Posterior vena cava (tissue), 2 donors: ENCODE measurements at regions not wholly inside any gene's neighbourhood (a gene's known extent, or its start where the extent isn't known, plus 50 kb on each side); places are given as distances from the start of the nearest gene placed in this dataset.

Experiments used
- DNase-seq: peaks from one replicate; pipeline ENCODE4 v3.0.0-alpha.2; 2020; ENCODE audit warnings: low spot score
- intact Hi-C, 2 donors: fragments of 100-400 bp; cut with DNase I; formaldehyde crosslinking; loops; one replicate each; pipeline versions ENCODE4 v1.14.1 to v1.14.2; 2022 to 2023
- donor health status: DM: yes; HTN: yes; CAD: no.
- donor health status: DM: yes; HTN: yes; CAD: no.

DNA sequence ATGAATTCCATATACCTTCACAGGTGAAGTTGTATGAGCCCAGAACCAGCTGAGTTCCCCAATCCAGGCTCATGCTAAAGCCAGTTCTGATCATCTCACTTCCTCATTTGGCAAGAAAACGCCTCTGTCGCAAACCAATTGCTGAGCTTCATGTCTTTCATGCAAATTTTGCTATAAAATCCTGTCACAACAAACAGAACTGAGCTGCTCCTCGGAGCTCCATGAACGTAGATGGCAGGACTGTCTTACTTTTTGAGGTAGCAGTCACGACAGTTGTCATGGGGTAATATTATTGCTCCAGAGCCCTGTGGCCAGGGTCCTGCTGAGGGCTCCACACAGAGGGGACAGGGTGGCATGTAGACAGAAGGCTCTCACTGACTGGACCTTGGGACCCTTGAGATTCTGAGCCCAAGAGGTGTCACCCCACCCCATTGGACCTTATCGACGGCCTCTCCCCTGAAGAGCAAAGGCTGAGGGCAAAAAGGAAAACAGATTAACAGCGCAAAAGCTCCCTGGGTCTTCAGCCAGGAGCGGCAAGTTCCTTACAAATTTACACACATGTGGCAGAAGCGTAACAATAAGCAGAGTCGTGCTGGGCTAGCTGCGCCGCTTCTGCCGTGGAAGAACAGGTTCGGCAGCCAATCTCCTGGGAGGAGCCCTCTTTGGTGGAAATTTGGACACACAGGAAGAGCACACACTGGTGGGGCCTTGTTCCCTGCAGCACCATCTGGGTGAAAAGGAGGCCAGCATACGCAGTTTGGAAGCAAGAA is 249.2 kb downstream of the OPA1 start:
- DNase-seq, result no peak

DNA sequence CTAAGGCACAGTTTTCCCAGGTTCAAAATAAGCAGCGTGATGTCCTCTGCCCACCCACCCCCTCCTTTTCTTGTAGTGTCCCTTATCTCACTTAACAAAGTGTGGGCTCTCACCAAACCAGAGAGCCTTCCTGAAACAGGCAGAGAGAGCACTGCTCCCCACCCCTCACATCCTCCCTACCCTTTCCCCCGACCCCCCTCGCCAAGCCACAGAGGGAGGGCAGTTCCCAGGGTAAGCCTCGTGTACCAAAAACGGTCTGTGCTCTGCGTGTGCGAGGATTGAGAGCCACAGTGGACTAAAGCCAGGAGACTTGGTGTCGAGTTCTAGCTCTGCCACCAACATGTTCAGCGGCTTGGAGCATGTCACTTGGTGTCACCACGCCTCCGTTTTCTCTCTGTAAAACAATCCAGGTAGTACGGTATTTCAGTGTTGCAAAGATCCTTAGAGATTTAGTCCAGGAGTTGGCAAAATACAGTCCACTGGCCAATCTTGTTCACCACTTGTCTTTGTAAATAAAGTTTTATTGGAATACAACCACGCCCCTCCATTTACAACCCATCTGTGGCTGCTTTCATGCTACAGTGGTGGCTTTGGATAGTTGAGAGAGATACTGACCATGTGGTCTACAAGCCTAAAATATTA is 249.9 kb downstream of the OPA1 start:
- intact Hi-C loops, result no loop called here
- no peak for DNase-seq

More for the DNA sequence above, 249.2 kb downstream of the OPA1 start:
- intact Hi-C loops, result no loop called here

DNA sequence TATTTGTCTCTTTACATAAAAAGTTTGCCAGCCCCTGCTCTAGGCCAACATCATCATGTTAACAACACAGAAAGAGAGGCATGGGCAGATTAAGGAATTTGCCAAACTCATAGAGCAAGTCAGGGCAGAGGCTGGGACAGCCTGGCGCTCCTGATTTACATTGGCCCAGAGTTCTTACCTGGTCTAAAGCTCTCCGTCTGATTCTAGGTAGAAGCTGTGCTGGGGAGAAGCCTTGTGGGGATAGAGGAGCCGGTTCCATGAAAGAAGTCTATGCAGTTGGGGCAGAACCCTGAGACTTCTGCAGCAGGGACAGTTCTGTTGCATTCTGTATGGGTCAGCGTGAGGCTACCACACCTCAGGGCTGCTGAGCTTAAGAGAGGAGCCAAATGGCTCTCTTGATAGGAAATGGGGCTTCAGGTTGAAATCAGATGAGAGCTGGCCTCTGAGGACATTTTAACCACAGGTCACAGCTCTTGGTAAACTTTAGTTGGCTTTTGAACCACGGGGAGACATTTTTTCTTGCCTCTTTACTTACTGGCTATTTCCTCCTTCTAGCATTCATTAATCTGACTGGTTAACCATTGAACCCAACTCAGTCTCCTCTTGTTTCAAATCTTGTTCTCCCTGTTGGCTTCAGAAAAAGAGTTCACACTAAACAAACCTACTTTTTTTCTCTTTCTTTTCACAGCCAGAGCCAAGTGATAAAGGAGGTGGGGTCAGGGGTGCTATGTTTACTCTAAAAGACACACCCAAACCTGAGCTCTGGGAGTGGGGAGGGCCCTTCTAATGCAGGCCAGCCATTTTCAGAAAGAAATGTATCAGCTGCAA is 250.7 kb downstream of the OPA1 start:
- intact Hi-C loops, result no loop called here
- no peak for DNase-seq

- no peak for DNase-seq
- intact Hi-C loops, result no loop called here
These were observed 251.5 kb downstream of the OPA1 start for GRCh38 chr3:193844472-193844871.

DNA sequence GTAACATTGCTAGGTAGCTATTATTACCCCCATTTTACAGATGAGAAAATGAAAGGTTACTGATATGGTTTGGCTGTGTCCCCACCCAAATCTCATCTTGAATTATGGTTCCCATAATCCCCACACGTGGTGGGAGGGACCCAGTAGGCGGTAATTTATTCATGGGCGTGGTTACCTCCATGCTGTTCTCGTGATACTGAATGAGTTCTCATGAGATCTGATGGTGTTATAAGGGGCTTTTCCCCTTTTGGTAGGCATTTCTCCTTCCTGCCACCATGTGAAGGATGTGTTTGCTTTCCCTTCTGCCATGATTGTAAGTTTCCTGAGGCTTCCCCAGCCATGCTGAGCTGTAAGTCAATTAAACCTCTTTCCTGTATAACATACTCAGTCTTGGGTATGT is 252.1 kb downstream of the OPA1 start:
- intact Hi-C loops, result no loop called here
- no peak for DNase-seq

- intact Hi-C loops, result no loop called here
- no peak for DNase-seq
These were observed 253.6 kb downstream of the OPA1 start for GRCh38 chr3:193846569-193846968.

GRCh38 chr3:193847402-193847801 is 254.4 kb downstream of the OPA1 start:
- no peak for DNase-seq
- intact Hi-C loops, result no loop called here

DNA sequence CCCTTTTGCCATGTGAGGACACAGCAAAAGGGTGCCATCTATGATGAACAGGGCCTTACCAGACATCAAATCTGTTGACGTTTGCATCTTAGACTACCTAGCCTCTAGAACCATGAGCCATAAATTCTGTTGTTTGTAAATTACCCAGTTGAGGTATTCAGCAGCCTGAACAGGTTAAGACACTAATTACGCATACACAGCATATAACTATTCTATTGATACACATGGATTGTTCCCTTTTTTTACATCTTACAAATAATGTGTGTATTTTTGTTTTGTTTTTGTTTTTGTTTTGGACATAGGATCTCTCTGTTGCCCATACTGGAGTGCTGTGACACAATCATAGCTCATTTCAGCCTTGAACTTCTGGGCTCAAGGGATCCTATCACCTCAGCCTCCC is 255.5 kb downstream of the OPA1 start:
- intact Hi-C loops, result no loop called here
- DNase-seq, result no peak

DNA sequence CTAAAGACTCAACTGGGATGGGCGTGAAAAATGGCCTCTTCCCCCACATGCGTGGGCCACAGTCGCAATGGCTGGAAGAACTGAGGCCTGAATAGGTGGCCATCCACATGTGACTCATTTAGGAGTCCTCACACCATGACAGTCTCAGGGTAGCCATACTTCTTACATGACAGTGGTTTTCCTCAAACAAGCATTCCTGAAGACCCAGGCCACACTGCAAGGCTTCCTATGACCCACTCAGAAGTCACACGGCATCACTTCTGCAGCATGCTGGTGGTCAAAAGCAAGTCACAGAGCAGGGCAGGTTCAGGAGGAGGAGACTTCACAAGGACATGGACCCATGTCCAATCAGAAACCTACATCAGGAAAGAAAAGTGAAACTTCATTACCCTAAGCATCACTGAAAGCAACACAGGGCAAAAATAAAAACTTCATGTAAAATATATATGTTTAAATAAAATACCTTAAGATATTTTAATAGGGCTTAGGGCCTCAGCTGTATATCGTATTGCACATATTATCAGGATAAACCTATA is 257.1 kb downstream of the OPA1 start:
- DNase-seq, result no peak
- intact Hi-C loops, result no loop called here

GRCh38 chr3:193851428-193851847 is 258.4 kb downstream of the OPA1 start:
- no peak for DNase-seq
- intact Hi-C loops, result no loop called here

GRCh38 chr3:193851941-193852674 is 259.1 kb downstream of the OPA1 start:
- intact Hi-C loops, result no loop called here
- DNase-seq, result no peak

GRCh38 chr3:193852901-193853300 is 259.9 kb downstream of the OPA1 start:
- DNase-seq, result no peak
- intact Hi-C loops, result no loop called here

GRCh38 chr3:193853511-193854219 is 260.7 kb downstream of the OPA1 start:
- no peak for DNase-seq
- intact Hi-C loops, result no loop called here

GRCh38 chr3:193857996-193858395 is 265.0 kb downstream of the OPA1 start:
- intact Hi-C loops, result no loop called here
- DNase-seq, result no peak

- intact Hi-C loops, result no loop called here
- no peak for DNase-seq
These were observed 266.2 kb downstream of the OPA1 start for GRCh38 chr3:193859195-193859594.

GRCh38 chr3:193861012-193861411 is 268.0 kb downstream of the OPA1 start:
- intact Hi-C loops, result no loop called here
- no peak for DNase-seq

DNA sequence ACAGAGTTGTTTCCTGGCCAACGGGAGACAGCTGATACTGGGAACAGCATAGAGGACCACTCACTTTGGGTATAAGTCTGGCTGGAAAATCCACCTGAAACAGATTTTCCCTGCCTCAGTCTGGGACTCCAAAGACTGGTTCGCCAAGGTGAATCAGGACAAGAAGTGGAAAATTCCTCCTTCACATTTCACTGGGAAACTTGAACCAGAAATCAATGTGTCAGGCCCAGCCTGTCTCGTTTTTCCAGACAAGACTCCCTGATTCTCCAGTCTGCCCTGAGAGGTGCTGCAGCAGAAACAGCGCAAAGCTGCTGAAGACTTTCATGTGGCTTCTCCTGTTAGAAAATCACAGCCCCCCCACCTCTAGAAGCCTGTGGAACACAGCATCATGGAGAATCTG is 269.8 kb downstream of the OPA1 start:
- intact Hi-C loops, result no loop called here
- DNase-seq, result no peak

DNA sequence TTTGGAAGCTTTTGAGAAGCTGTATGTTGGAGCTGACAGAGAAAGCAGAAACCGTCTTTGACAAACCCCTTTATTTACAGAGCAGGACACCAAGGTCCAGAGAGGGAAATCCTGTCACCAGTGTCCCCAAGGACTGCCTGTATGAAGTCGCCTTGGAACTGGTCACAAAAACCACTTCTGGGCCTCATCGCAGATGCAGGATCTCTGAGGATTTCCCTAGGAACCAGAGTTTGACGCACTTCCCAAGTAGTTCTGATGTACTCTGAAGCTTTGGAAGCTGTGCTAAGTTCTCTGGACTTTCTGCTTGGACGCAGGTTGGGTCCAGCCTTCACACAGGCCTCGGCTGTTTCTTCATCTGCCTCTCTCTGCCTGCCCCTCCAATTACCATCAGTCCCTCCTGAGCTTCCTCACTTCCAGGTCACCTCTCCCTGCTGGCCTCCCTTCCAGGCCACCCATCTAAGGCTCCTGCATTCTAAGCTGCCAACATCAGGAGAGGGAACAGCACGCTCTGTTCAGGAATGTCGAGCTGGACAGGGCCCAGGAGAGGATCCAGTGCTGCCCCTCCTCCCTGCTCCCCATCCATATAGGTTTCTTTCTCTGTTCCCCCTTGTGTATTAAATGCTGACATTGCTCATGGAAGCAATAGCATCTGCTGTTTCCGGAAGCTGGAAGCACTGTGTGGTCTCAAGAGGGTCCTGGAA is 270.8 kb downstream of the OPA1 start:
- DNase-seq, result no peak
- intact Hi-C loops, result no loop called here
